Kidney epithelial cell (primary cell): ENCODE measurements at regions not wholly inside any gene's neighbourhood (a gene's known extent, or its start where the extent isn't known, plus 50 kb on each side); places are given as distances from the start of the nearest gene placed in this dataset.

Experiments
- DNase-seq: peaks from one replicate; pipeline ENCODE4 v3.0.0-alpha.2; 2010; ENCODE audit warnings: low read depth
- H3K27me3 ChIP-seq: 2 replicates; pipeline ENCODE4 v1.6.0; 2011; ENCODE audit warnings: low read length; ENCODE audit not compliant: control insufficient read depth, insufficient read depth
- H3K36me3 ChIP-seq: 2 replicates; pipeline ENCODE4 v1.5.1; 2011; ENCODE audit warnings: low read length; ENCODE audit not compliant: control insufficient read depth, insufficient read depth
- H3K4me3 ChIP-seq: 2 replicates; pipeline ENCODE4 v1.5.1; 2011; ENCODE audit warnings: low read depth, mild to moderate bottlenecking, control low read depth, low read length
- TF ChIP-seq, protein P1 (sequence below): IDR thresholded peaks from 2 replicates; pipeline ENCODE4 v1.5.1; 2011; ENCODE audit warnings: mild to moderate bottlenecking, moderate library complexity, low read length, control low read depth, inconsistent platforms; ENCODE audit not compliant: insufficient read depth, poor library complexity, severe bottlenecking

GRCh38 chr18:22467760-22468553, 50.2 kb upstream of the CTAGE1 start:
- Histone ChIP-seq H3K27me3 (no peaks in the 10 kb centered on the region), H3K36me3 (no peaks in the 10 kb centered on the region), H3K4me3 (no peak overlapping the region)
- TF ChIP-seq, protein P1, sequence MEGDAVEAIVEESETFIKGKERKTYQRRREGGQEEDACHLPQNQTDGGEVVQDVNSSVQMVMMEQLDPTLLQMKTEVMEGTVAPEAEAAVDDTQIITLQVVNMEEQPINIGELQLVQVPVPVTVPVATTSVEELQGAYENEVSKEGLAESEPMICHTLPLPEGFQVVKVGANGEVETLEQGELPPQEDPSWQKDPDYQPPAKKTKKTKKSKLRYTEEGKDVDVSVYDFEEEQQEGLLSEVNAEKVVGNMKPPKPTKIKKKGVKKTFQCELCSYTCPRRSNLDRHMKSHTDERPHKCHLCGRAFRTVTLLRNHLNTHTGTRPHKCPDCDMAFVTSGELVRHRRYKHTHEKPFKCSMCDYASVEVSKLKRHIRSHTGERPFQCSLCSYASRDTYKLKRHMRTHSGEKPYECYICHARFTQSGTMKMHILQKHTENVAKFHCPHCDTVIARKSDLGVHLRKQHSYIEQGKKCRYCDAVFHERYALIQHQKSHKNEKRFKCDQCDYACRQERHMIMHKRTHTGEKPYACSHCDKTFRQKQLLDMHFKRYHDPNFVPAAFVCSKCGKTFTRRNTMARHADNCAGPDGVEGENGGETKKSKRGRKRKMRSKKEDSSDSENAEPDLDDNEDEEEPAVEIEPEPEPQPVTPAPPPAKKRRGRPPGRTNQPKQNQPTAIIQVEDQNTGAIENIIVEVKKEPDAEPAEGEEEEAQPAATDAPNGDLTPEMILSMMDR = no peak
- DNase-seq = peak; percentile 85

GRCh38 chr18:22468554-22468891, 50.8 kb upstream of the CTAGE1 start:
- H3K4me3 ChIP-seq = no peak overlapping the region
- TF ChIP-seq, protein P1 = no peak

GRCh38 chr18:22469061-22469734, 51.5 kb upstream of the CTAGE1 start:
- DNase-seq = no peak
- Histone ChIP-seq H3K27me3 (no peaks in the 10 kb centered on the region), H3K36me3 (no peaks in the 10 kb centered on the region), H3K4me3 (no peak overlapping the region)
- TF ChIP-seq, protein P1 = no peak

More at GRCh38 chr18:22468554-22468891, 50.8 kb upstream of the CTAGE1 start:
- H3K36me3 ChIP-seq = no peaks in the 10 kb centered on the region
- no peak for DNase-seq
- H3K27me3 ChIP-seq = no peaks in the 10 kb centered on the region

DNA sequence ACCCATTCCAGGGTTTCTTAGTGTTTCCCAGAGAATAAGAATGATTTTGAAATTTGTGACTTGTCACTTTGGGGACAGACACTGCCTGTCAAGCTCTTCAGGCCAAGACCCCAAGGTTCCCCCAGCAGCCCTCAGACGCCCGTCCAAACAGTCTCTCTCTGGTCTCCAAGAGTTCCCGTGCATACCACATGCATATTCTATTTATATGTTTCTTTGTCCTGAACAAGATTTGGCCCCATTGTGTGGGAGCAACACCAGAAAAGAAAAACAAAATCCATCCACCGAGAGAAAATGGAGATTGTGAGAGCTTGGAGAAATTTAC, 52.2 kb upstream of the CTAGE1 start:
- Histone ChIP-seq H3K36me3 (no peaks in the 10 kb centered on the region), H3K4me3 (no peak overlapping the region), H3K27me3 (no peaks in the 10 kb centered on the region)
- TF ChIP-seq, protein P1 = no peak
- DNase-seq = no peak

DNA sequence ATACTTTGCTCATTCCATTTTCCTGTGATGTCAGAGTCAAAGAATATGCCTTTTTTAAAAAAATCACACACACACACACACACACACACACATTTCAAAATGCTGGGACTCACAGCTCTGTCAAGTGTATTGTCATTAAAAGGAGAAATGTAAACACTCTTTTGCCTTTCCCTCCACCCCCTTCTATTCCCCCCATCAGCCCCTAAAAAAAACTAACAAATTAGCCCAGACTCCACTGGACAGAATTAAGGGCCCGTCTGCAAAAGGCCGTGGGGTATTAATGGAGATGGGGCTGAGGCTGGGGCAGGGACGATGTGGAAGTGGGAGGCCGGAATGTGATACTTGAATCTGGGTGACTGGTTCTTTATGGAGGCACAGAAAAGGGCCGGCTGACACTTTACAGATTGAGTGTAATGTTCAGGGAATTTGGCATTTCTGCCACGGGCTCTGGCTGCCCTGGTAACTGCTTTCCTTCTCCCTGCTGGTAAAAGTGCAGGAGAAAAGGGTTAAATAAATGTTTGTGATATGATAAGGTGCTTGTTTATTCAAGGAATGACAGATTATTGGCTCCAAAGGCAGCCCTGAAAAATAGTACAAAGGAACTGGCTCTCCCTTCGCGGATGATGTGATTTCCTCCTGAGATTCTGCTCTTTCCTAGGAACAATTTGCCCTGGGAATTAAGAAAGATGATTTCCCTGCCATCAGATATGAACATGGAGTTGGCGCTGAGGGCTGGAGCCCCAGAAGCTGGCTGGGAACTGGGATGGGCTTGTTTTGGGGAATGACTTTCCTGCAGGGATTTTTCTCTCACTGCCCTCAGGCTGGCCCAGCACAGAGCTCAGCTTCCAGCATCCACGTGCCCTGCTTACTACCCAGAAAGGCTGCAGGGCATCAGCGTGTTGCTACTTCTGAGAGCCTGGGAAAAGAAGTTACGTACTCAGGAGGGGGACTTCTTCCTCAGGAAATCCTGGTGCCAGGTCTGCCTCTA, 52.8 kb upstream of the CTAGE1 start:
- TF ChIP-seq, protein P1 = no peak
- no peak for DNase-seq
- Histone ChIP-seq H3K4me3 (no peak overlapping the region), H3K36me3 (no peaks in the 10 kb centered on the region), H3K27me3 (no peaks in the 10 kb centered on the region)
